ENCODE measurements at regions not wholly inside any gene's neighbourhood (a gene's known extent, or its start where the extent isn't known, plus 50 kb on each side); places are given as distances from the start of the nearest gene placed in this dataset.

GRCh38 chr19:30898353-30899103 is 450.7 kb downstream of the TSHZ3 start:
- DNase-seq (ENCODE audit: low read depth), result no peak

GRCh38 chr19:30897553-30897952 is 451.7 kb downstream of the TSHZ3 start:
- DNase-seq (ENCODE audit: low read depth), result no peak

- no peak for DNase-seq (ENCODE audit: low read depth)
Observed at GRCh38 chr19:30897034-30897433, 452.2 kb downstream of the TSHZ3 start.

GRCh38 chr19:30896554-30896953 is 452.7 kb downstream of the TSHZ3 start:
- no peak for DNase-seq (ENCODE audit: low read depth)

- no peak for DNase-seq (ENCODE audit: low read depth)
Observed at GRCh38 chr19:30895946-30896345, 453.3 kb downstream of the TSHZ3 start.

GRCh38 chr19:30891051-30891450 is 458.2 kb downstream of the TSHZ3 start:
- DNase-seq (ENCODE audit: low read depth), result no peak

- DNase-seq (ENCODE audit: low read depth), result no peak
Observed at GRCh38 chr19:30890033-30890432, 459.2 kb downstream of the TSHZ3 start.

- no peak for DNase-seq (ENCODE audit: low read depth)
Observed at GRCh38 chr19:30888937-30889336, 460.3 kb downstream of the TSHZ3 start.

GRCh38 chr19:30887042-30887441 is 462.2 kb downstream of the TSHZ3 start:
- DNase-seq (ENCODE audit: low read depth), result no peak

- no peak for DNase-seq (ENCODE audit: low read depth)
Observed at GRCh38 chr19:30886222-30886621, 463.0 kb downstream of the TSHZ3 start.

GRCh38 chr19:30884146-30884812 is 465.0 kb downstream of the TSHZ3 start:
- DNase-seq (ENCODE audit: low read depth), result no peak

GRCh38 chr19:30883071-30883470 is 466.2 kb downstream of the TSHZ3 start:
- DNase-seq (ENCODE audit: low read depth), result no peak

- DNase-seq (ENCODE audit: low read depth), result no peak
Observed at GRCh38 chr19:30882411-30883005, 466.7 kb downstream of the TSHZ3 start.

- no peak for DNase-seq (ENCODE audit: low read depth)
Observed at GRCh38 chr19:30881930-30882329, 467.3 kb downstream of the TSHZ3 start.

GRCh38 chr19:30881281-30881680 is 468.0 kb downstream of the TSHZ3 start:
- DNase-seq (ENCODE audit: low read depth), result no peak

GRCh38 chr19:30880551-30880950 is 468.7 kb downstream of the TSHZ3 start:
- DNase-seq (ENCODE audit: low read depth), result no peak

- no peak for DNase-seq (ENCODE audit: low read depth)
Observed at GRCh38 chr19:30880151-30880550, 469.1 kb downstream of the TSHZ3 start.

- no peak for DNase-seq (ENCODE audit: low read depth)
Observed at GRCh38 chr19:30879736-30880135, 469.5 kb downstream of the TSHZ3 start.

- DNase-seq (ENCODE audit: low read depth), result no peak
Observed at GRCh38 chr19:30879225-30879624, 470.0 kb downstream of the TSHZ3 start.

- no peak for DNase-seq (ENCODE audit: low read depth)
Observed at GRCh38 chr19:30878495-30878894, 470.7 kb downstream of the TSHZ3 start.

- no peak for DNase-seq (ENCODE audit: low read depth)
Observed at GRCh38 chr19:30877661-30878113, 471.5 kb downstream of the TSHZ3 start.

GRCh38 chr19:30873691-30874090 is 475.5 kb downstream of the TSHZ3 start:
- DNase-seq (ENCODE audit: low read depth), result no peak

GRCh38 chr19:30873003-30873402 is 476.2 kb downstream of the TSHZ3 start:
- DNase-seq (ENCODE audit: low read depth), result no peak
